ENCODE measurements at regions not wholly inside any gene's neighbourhood (a gene's known extent, or its start where the extent isn't known, plus 50 kb on each side); places are given as distances from the start of the nearest gene placed in this dataset.

DNA sequence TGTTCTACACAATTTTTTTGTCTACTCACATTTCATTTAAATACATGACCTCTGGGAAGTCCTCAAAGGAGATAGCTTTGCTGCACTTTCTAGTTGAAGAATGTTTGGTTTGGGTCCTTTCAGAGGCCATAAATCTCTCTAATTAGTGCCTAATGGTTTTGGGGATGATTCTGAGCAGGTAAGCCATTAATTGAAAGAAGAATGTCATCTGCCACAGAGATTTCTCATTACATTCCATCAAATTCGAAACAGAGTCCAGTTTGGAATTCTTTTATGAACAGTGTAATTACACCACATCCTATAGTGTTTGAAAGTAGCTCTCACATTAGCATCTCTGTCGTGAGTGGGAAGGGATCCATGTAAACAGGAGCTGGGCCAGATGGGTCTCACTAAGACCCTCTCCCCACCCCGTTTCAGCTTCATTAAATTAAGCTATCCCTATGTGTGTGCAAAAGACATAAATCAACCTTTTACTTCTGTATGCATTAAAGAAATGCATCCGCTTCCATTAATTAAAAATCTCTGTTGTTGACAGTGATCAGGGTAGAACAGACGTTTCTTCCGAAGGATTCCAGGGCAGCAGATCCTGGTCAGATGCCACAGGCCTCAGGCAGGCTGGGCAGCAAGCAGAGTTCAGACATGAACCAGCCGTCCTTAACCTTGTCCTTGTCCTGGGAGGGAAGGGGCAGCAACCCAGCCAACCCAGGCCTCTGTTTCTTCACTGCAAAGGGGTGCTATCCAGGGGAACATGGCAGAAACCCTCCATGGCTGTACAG lies 99.8 kb upstream of the MAP1B start:
- H3K79me1 ChIP-seq (ENCODE audit: low read depth in 1 of 2, low read length in 2 of 2), result no peaks in the 10 kb centered on the region
- H2BK15ac ChIP-seq (ENCODE audit: low read depth, low read length), result no peak overlapping the region
- TF ChIP-seq, protein P1, sequence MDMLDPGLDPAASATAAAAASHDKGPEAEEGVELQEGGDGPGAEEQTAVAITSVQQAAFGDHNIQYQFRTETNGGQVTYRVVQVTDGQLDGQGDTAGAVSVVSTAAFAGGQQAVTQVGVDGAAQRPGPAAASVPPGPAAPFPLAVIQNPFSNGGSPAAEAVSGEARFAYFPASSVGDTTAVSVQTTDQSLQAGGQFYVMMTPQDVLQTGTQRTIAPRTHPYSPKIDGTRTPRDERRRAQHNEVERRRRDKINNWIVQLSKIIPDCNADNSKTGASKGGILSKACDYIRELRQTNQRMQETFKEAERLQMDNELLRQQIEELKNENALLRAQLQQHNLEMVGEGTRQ (IDR thresholded peaks at IDR 0.05; ENCODE audit: low read depth, low read length), result no peak
- TF ChIP-seq CEBPB (IDR thresholded peaks at IDR 0.05; ENCODE audit: low read depth, low read length) (no peak), MXI1 (IDR thresholded peaks at IDR 0.05; ENCODE audit: borderline replicate concordance, low read depth, low read length) (no peak), SMC3 (IDR thresholded peaks at IDR 0.05; ENCODE audit: low read depth, low read length) (no peak), MAZ (IDR thresholded peaks at IDR 0.05; ENCODE audit: borderline replicate concordance, low read depth, low read length) (no peak), CHD1 (IDR thresholded peaks at IDR 0.05; ENCODE audit: low read depth, low read length) (no peak), RAD21 (IDR thresholded peaks at IDR 0.05; ENCODE audit: low read length) (no peak), RFX5 (IDR thresholded peaks at IDR 0.05; ENCODE audit: low read depth, low read length) (no peak), FOS (IDR thresholded peaks at IDR 0.05; ENCODE audit: low read depth, low read length) (no peak), POLR2A (IDR thresholded peaks at IDR 0.05; ENCODE audit: low read depth, low read length) (no peak), BHLHE40 (IDR thresholded peaks at IDR 0.05; ENCODE audit: low read depth, low read length) (no peak), MAFK (IDR thresholded peaks at IDR 0.05; ENCODE audit: low read depth, low read length) (no peak), RCOR1 (IDR thresholded peaks at IDR 0.05; ENCODE audit: insufficient replicate concordance, low read length) (no peak), NFE2L2 (IDR thresholded peaks at IDR 0.05; ENCODE audit: low read depth, low read length) (no peak)
- TF ChIP-seq, protein P2, sequence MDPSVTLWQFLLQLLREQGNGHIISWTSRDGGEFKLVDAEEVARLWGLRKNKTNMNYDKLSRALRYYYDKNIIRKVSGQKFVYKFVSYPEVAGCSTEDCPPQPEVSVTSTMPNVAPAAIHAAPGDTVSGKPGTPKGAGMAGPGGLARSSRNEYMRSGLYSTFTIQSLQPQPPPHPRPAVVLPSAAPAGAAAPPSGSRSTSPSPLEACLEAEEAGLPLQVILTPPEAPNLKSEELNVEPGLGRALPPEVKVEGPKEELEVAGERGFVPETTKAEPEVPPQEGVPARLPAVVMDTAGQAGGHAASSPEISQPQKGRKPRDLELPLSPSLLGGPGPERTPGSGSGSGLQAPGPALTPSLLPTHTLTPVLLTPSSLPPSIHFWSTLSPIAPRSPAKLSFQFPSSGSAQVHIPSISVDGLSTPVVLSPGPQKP (IDR thresholded peaks at IDR 0.05; ENCODE audit: borderline replicate concordance, low read depth, low read length), result no peak
- no peak for ATAC-seq (ENCODE audit: low read depth)
- no peaks in the 10 kb centered on the region for H3K9me3 ChIP-seq (ENCODE audit: control insufficient read depth, insufficient read depth, low read length)
- H2AK5ac ChIP-seq (ENCODE audit: low read depth, low read length), result no peak overlapping the region
- no peaks in the 10 kb centered on the region for H3K36me3 ChIP-seq (ENCODE audit: control insufficient read depth, insufficient read depth, low read length)
- H3K27me3 ChIP-seq (ENCODE audit: control insufficient read depth, insufficient read depth, low read length), result peaks cover 27% of the 10 kb centered on the region
- no peak overlapping the region for H3K18ac ChIP-seq (ENCODE audit: low read depth, low read length)
- no peak overlapping the region for H3K56ac ChIP-seq (ENCODE audit: extremely low read depth, insufficient read depth, low read length)
- whole genome bisulfite sequencing, 2 experiments (ENCODE audit: extremely low coverage in 2 of 2, insufficient read length in 1 of 2), result 60% methylated on average over 2 of the region's 7 CpGs; no CpG with 5 or more reads in 1 of the 2 experiments
- H2BK20ac ChIP-seq (ENCODE audit: low read depth, low read length), result no peak overlapping the region
- dilution Hi-C loops (cut with HindIII; ENCODE audit: low sequenced_read_pairs, unreplicated experiment), result no loop called here
- no peak overlapping the region for H4K5ac ChIP-seq (ENCODE audit: low read depth, low read length)
- no peak for DNase-seq
- no peaks in the 10 kb centered on the region for H4K20me1 ChIP-seq (ENCODE audit: insufficient read depth, low read length)
- no peak overlapping the region for H4K91ac ChIP-seq (ENCODE audit: insufficient read depth, low read depth, low read length)
- ChIA-PET POLR2A (ENCODE audit: unreplicated experiment) (no interaction called here), CTCF (interaction anchor here (1.0 kb wide), 1 partner anchor 11 kb away, joined by 3 read pairs; no protein-coding TSS in a partner anchor)
- no peak overlapping the region for H2BK120ac ChIP-seq (ENCODE audit: low read depth, low read length)
- intact Hi-C loops (cut with micrococcal nuclease), result loop anchor here (10.0 kb wide), 1 partner anchor 63 kb away; no protein-coding TSS in a partner anchor
- no peak overlapping the region for H3K9ac ChIP-seq (ENCODE audit: low read depth, low read length)
- no peak overlapping the region for H2AK9ac ChIP-seq (replicated peaks; ENCODE audit: low read depth, low read length, poor library complexity)
- no peak overlapping the region for H2BK5ac ChIP-seq (ENCODE audit: low read depth, low read length, poor library complexity, severe bottlenecking)
- BruUV-seq (replicated peaks), result no TSS peak
- no peaks in the 10 kb centered on the region for H3K4me1 ChIP-seq (ENCODE audit: control insufficient read depth, insufficient read depth, low read length)
- no peak overlapping the region for H4K8ac ChIP-seq (ENCODE audit: low read depth in 2 of 2, low read length in 2 of 2)
- no peak overlapping the region for H2AFZ ChIP-seq (replicated peaks; ENCODE audit: low read length, poor library complexity)
- no peak overlapping the region for H3K14ac ChIP-seq (replicated peaks; ENCODE audit: low read depth, low read length)
- no peak overlapping the region for H3K23ac ChIP-seq (ENCODE audit: low read depth, low read length)
- in situ Hi-C loops (cut with MboI; ENCODE audit: low sequenced_read_pairs), result no loop called here
- H3K4ac ChIP-seq (ENCODE audit: low read depth, low read length), result no peak overlapping the region
- H3K9me1 ChIP-seq (ENCODE audit: insufficient read depth, low read length), result no peaks in the 10 kb centered on the region
- no peak overlapping the region for H3K4me2 ChIP-seq (ENCODE audit: low read depth, low read length)
- no peak overlapping the region for H3K27ac ChIP-seq (ENCODE audit: insufficient read depth, low read length)
- no peak overlapping the region for H3K4me3 ChIP-seq (ENCODE audit: insufficient read depth, low read depth, low read length)

Measured in IMR-90 (cell line).